Heart left ventricle (tissue), 16 donors: ENCODE measurements at regions not wholly inside any gene's neighbourhood (a gene's known extent, or its start where the extent isn't known, plus 50 kb on each side); places are given as distances from the start of the nearest gene placed in this dataset.

Experiments
- ATAC-seq, 4 donors: fragments of 200-7000 bp; cut with Tn5 transposase; one replicate each; pipeline ENCODE4 v1.9.1; 2020 to 2022; ENCODE audit warnings: moderate library complexity in 4 of 4, mild to moderate bottlenecking in 3 of 4, moderate number of reproducible peaks in 1 of 4
- DNase-seq, 5 donors: peaks; one replicate each; pipeline ENCODE4 v3.0.0-alpha.2; 2020
- H3K27ac ChIP-seq, 12 donors: fragments of 200-600 bp; sonication (generic) in 4 of 12; one replicate each; pipeline versions ENCODE4 v1.5.0 to v1.8.0; 2016 to 2022; ENCODE audit warnings: mild to moderate bottlenecking in 2 of 12
- H3K27me3 ChIP-seq, 9 donors: fragments of 200-600 bp; sonication (generic) in 2 of 9; one replicate each; pipeline versions ENCODE4 v1.5.1 to v1.8.0; 2016 to 2022; ENCODE audit warnings: mild to moderate bottlenecking in 3 of 9
- H3K36me3 ChIP-seq, 9 donors: fragments of 200-600 bp; sonication (generic) in 2 of 9; one replicate each; pipeline versions ENCODE4 v1.5.0 to v1.8.0; 2018 to 2022; ENCODE audit warnings: mild to moderate bottlenecking in 2 of 9
- H3K4me1 ChIP-seq, 12 donors: fragments of 200-600 bp; sonication (generic) in 4 of 12; one replicate each; pipeline versions ENCODE4 v1.5.0 to v1.8.0; 2016 to 2022; ENCODE audit warnings: mild to moderate bottlenecking in 3 of 12
- H3K4me3 ChIP-seq, 12 donors: fragments of 200-600 bp; sonication (generic) in 4 of 12; one replicate each; pipeline versions ENCODE4 v1.5.0 to v1.8.0; 2017 to 2022; ENCODE audit warnings: mild to moderate bottlenecking in 9 of 12, moderate library complexity in 4 of 12
- H3K9me3 ChIP-seq, 12 donors: fragments of 200-600 bp; sonication (generic) in 4 of 12; one replicate each; pipeline versions ENCODE4 v1.5.0 to v1.8.0; 2016 to 2022; ENCODE audit warnings: mild to moderate bottlenecking in 1 of 12
- CTCF ChIP-seq, 12 donors: fragments of 200-600 bp; sonication (generic) in 4 of 12; IDR thresholded peaks; one replicate each; pipeline versions ENCODE4 v1.5.0 to v1.8.0; 2018 to 2022; ENCODE audit warnings: antibody characterized with exemption in 12 of 12, mild to moderate bottlenecking in 5 of 12
- POLR2A ChIP-seq, 2 donors: fragments of 450-650 bp; IDR thresholded peaks; one replicate each; pipeline ENCODE4 v1.6.1; 2017; ENCODE audit warnings: antibody characterized with exemption in 2 of 2, mild to moderate bottlenecking in 2 of 2, moderate library complexity in 2 of 2
- WGBS, 4 donors: extraction: QIAGEN DNeasy Blood & Tissue Kit in 2 of 4; methylation state at CpG; one replicate each; pipeline versions ENCODE4 v1.1.5 to v1.1.7; 2013 to 2018; 5-methylcytosine and 5-hydroxymethylcytosine counted together
- intact Hi-C, 10 donors: fragments of 100-400 bp; cut with DNase I; formaldehyde crosslinking; loops; one replicate each; pipeline versions ENCODE4 v1.11.1 to v1.14.2; 2022
- donor health status: ischemic (EF 13 %, LVEDD 7.1; RV severe dilation, severe dysfunction).
- donor health status: healthy with polysubstance abuse.
- donor health status: DM: no; HTN: yes; CAD: no.
- donor health status: DM: no; HTN: no; CAD: no.
- donor health status: ischemic (EF 25% LVEDD 6.9; RV normal size, moderate dysfunction).
- donor health status: ischemic (EF 25% LVEDD 5.7; RV mildly dilated, moderate dysfunction).
- donor health status: healthy.
- donor health status: DM: yes; HTN: yes; CAD: no.
- donor health status: ischemic (EF 35%, LVEDD 5.7; RV mildly dilated, moderate dysfunction).
- donor health status: nonischemic (EF 11% LVEDD 7.7; RV severe dilation, severe dysfunction).
- donor health status: DM: yes; HTN: yes; CAD: no.
- donor health status: PGD.
- donor health status: ischemic (EF 29% LVEDD 5.4; RV normal size, mild dysfunction).
- donor health status: nonischemic (EF 23%, LVEDD 6.1; RV moderate dilation, normal function).

GRCh38 chr2:16043627-16044026 lies 103.3 kb downstream of the MYCN start:
- intact Hi-C loops, result no loop called here
- 74 to 86% (median 82%) methylated on average over 2 of the region's 2 CpGs for WGBS, 4 donors

GRCh38 chr2:16043192-16043591 lies 102.8 kb downstream of the MYCN start:
- H3K4me1 ChIP-seq, result no peaks in the 10 kb centered on the region

More at GRCh38 chr2:16043627-16044026, 103.3 kb downstream of the MYCN start:
- Histone ChIP-seq H3K9me3 (no peaks in the 10 kb centered on the region), H3K4me1 (no peaks in the 10 kb centered on the region), H3K27ac (no peak overlapping the region), H3K36me3 (no peaks in the 10 kb centered on the region), H3K4me3 (no peak overlapping the region), H3K27me3 (peaks cover 0 to 9% (median 0%) of the 10 kb centered on the region in 9 donors)
- TF ChIP-seq POLR2A (IDR thresholded peaks at IDR 0.05) (no peak), CTCF (IDR thresholded peaks at IDR 0.05) (no peak)
- ATAC-seq (no peak), DNase-seq (no peak)

GRCh38 chr2:16042201-16042700 lies 101.9 kb downstream of the MYCN start:
- Histone ChIP-seq H3K4me3 (no peak overlapping the region), H3K27me3 (peaks cover 0 to 11% (median 0%) of the 10 kb centered on the region in 9 donors), H3K4me1 (no peaks in the 10 kb centered on the region), H3K36me3 (no peaks in the 10 kb centered on the region), H3K27ac (no peak overlapping the region), H3K9me3 (no peaks in the 10 kb centered on the region)
- intact Hi-C loops, result no loop called here
- WGBS, 4 donors, result 96 to 98% (median 96%) methylated on average over 3 of the region's 3 CpGs
- ATAC-seq, result no peak
- TF ChIP-seq POLR2A (IDR thresholded peaks at IDR 0.05) (no peak), CTCF (IDR thresholded peaks at IDR 0.05) (no peak)
- DNase-seq, result no peak

More at GRCh38 chr2:16043192-16043591, 102.8 kb downstream of the MYCN start:
- Histone ChIP-seq H3K9me3 (no peaks in the 10 kb centered on the region), H3K27ac (no peak overlapping the region), H3K36me3 (no peaks in the 10 kb centered on the region), H3K4me3 (no peak overlapping the region), H3K27me3 (peaks cover 0 to 11% (median 0%) of the 10 kb centered on the region in 9 donors)
- TF ChIP-seq CTCF (IDR thresholded peaks at IDR 0.05) (no peak), POLR2A (IDR thresholded peaks at IDR 0.05) (no peak)
- intact Hi-C loops, result no loop called here
- no peak for DNase-seq
- no peak for ATAC-seq
- 92 to 96% (median 94%) methylated on average over 2 of the region's 2 CpGs for WGBS, 4 donors

- H3K27me3 ChIP-seq, result peaks cover 0 to 11% (median 0%) of the 10 kb centered on the region in 9 donors
- intact Hi-C loops, result no loop called here
- 87 to 91% (median 88%) methylated on average over 7 of the region's 7 CpGs for WGBS, 4 donors
- H3K36me3 ChIP-seq, result no peaks in the 10 kb centered on the region
- H3K27ac ChIP-seq, result no peak overlapping the region
- DNase-seq, result no peak
- ATAC-seq, result no peak
- H3K9me3 ChIP-seq, result no peaks in the 10 kb centered on the region
- TF ChIP-seq POLR2A (IDR thresholded peaks at IDR 0.05), result no peak
- TF ChIP-seq CTCF (IDR thresholded peaks at IDR 0.05), result no peak
- no peak overlapping the region for H3K4me3 ChIP-seq
- no peaks in the 10 kb centered on the region for H3K4me1 ChIP-seq
Observed at GRCh38 chr2:16040271-16041010, 100.1 kb downstream of the MYCN start.
